HEK293 (cell line): ENCODE measurements at regions not wholly inside any gene's neighbourhood (a gene's known extent, or its start where the extent isn't known, plus 50 kb on each side); places are given as distances from the start of the nearest gene placed in this dataset.

Source experiments
- CTCF ChIA-PET: fragments of 350-600 bp; formaldehyde crosslinking; extraction: SDS; loops from one replicate; lab custom pipeline; 2021; ENCODE audit warnings: antibody characterized with exemption; lab: Yijun Ruan, JAX
- POLR2A ChIA-PET: fragments of 300-600 bp; formaldehyde crosslinking; extraction: SDS; loops from one replicate; lab custom pipeline; 2020; ENCODE audit warnings: antibody characterized with exemption, inconsistent platforms; lab: Yijun Ruan, JAX
- H3K27ac ChIP-seq: fragments of 200-500 bp; sonication (Bioruptor generic); 2 replicates; pipeline ENCODE4 v1.5.1; 2014; ENCODE audit warnings: low read depth, low read length, control low read depth, inconsistent platforms; ENCODE audit errors: extremely low read depth
- H3K36me3 ChIP-seq, 2 experiments: fragments of 200-500 bp in 1 of 2; sonication (Bioruptor generic) in 1 of 2; 1 replicate in 1 of 2; 2 replicates in 1 of 2; pipeline ENCODE4 v1.5.1; 2014 to 2017; ENCODE audit warnings: inconsistent platforms in 2 of 2, low read length in 2 of 2; ENCODE audit not compliant: control insufficient read depth in 2 of 2, insufficient read depth in 1 of 2
- H3K4me1 ChIP-seq: fragments of 200-500 bp; sonication (Bioruptor generic); 2 replicates; pipeline ENCODE4 v1.5.1; 2014; ENCODE audit warnings: mild to moderate bottlenecking, low read length, inconsistent platforms; ENCODE audit not compliant: control insufficient read depth, insufficient read depth
- H3K4me3 ChIP-seq: 2 replicates; pipeline ENCODE4 v1.5.1; 2011; ENCODE audit warnings: low read depth, mild to moderate bottlenecking, control low read depth, low read length, moderate library complexity
- H3K9me3 ChIP-seq: fragments of 200-500 bp; sonication (Bioruptor generic); 2 replicates; pipeline ENCODE4 v1.5.1; 2014; ENCODE audit warnings: low read depth, low read length, inconsistent platforms; ENCODE audit not compliant: control insufficient read depth, insufficient read depth
- EGR2 ChIP-seq: fragments of 450-650 bp; formaldehyde crosslinking; IDR thresholded peaks from 2 replicates; pipeline ENCODE4 v1.5.1; 2016; ENCODE audit warnings: low read depth, missing biosample characterization, missing genetic modification characterization
- SETDB1 ChIP-seq: IDR thresholded peaks from one replicate; pipeline ENCODE4 v1.6.1; 2017; ENCODE audit warnings: mild to moderate bottlenecking, low read length, moderate library complexity, mixed read lengths; ENCODE audit not compliant: insufficient read length
- SP2 ChIP-seq: fragments of 450-650 bp; formaldehyde crosslinking; IDR thresholded peaks from 2 replicates; pipeline ENCODE4 v1.5.1; 2016; ENCODE audit warnings: missing biosample characterization, missing genetic modification characterization
- ZBTB20 ChIP-seq: fragments of 450-650 bp; formaldehyde crosslinking; IDR thresholded peaks from 2 replicates; pipeline ENCODE4 v1.5.1; 2016; ENCODE audit warnings: missing biosample characterization, missing genetic modification characterization
- ZBTB21 ChIP-seq: fragments of 450-650 bp; formaldehyde crosslinking; IDR thresholded peaks from 2 replicates; pipeline ENCODE4 v1.5.1; 2017; ENCODE audit warnings: missing biosample characterization, missing genetic modification characterization
- ZNF112 ChIP-seq: fragments of 450-650 bp; formaldehyde crosslinking; IDR thresholded peaks from 2 replicates; pipeline ENCODE4 v1.5.0; 2017; ENCODE audit warnings: missing biosample characterization, missing genetic modification characterization
- ZNF311 ChIP-seq: fragments of 450-650 bp; formaldehyde crosslinking; IDR thresholded peaks from 2 replicates; pipeline ENCODE4 v1.5.1; 2017; ENCODE audit warnings: missing biosample characterization, missing genetic modification characterization, borderline replicate concordance
- ZNF341 ChIP-seq: fragments of 450-650 bp; formaldehyde crosslinking; IDR thresholded peaks from 2 replicates; pipeline ENCODE4; 2016; ENCODE audit warnings: low read depth, missing biosample characterization, missing genetic modification characterization
- ZNF366 ChIP-seq: fragments of 450-650 bp; formaldehyde crosslinking; conservative IDR thresholded peaks from 2 replicates; pipeline ENCODE4 v1.5.1; 2016; ENCODE audit warnings: missing biosample characterization, missing genetic modification characterization
- ZNF558 ChIP-seq: fragments of 450-650 bp; formaldehyde crosslinking; IDR thresholded peaks from 2 replicates; pipeline ENCODE4 v1.5.1; 2016; ENCODE audit warnings: missing biosample characterization, missing genetic modification characterization
- ZNF571 ChIP-seq: fragments of 450-650 bp; formaldehyde crosslinking; IDR thresholded peaks from 2 replicates; pipeline ENCODE4 v1.5.0; 2017; ENCODE audit warnings: missing biosample characterization, missing genetic modification characterization
- ZNF596 ChIP-seq: fragments of 450-650 bp; IDR thresholded peaks from 2 replicates; pipeline ENCODE4 v1.5.0; 2018; ENCODE audit warnings: missing biosample characterization, mild to moderate bottlenecking, missing genetic modification characterization, moderate library complexity
- ZNF658 ChIP-seq: fragments of 450-650 bp; formaldehyde crosslinking; IDR thresholded peaks from 2 replicates; pipeline ENCODE4; 2016; ENCODE audit warnings: missing biosample characterization, missing genetic modification characterization
- ZNF677 ChIP-seq: fragments of 450-650 bp; IDR thresholded peaks from 2 replicates; pipeline ENCODE4 v1.5.0; 2018; ENCODE audit warnings: missing biosample characterization, mild to moderate bottlenecking, missing genetic modification characterization, moderate library complexity
- ZNF830 ChIP-seq: fragments of 450-650 bp; IDR thresholded peaks from 2 replicates; pipeline ENCODE4 v1.5.0; 2018; ENCODE audit warnings: missing biosample characterization, missing genetic modification characterization, low read depth, mild to moderate bottlenecking, moderate library complexity
- TF ChIP-seq, protein P1 (sequence below): fragments of 450-650 bp; formaldehyde crosslinking; IDR thresholded peaks from 2 replicates; pipeline ENCODE4 v1.5.1; 2016; ENCODE audit warnings: missing biosample characterization, missing genetic modification characterization
- TF ChIP-seq, protein P2 (sequence below): fragments of 450-650 bp; formaldehyde crosslinking; optimal IDR thresholded peaks from 2 replicates; pipeline ENCODE3; 2016; ENCODE audit warnings: missing biosample characterization, mild to moderate bottlenecking, missing genetic modification characterization
- TF ChIP-seq, protein P3 (sequence below): fragments of 450-650 bp; formaldehyde crosslinking; IDR thresholded peaks from 2 replicates; pipeline ENCODE4 v1.5.1; 2016; ENCODE audit warnings: missing biosample characterization, missing genetic modification characterization
- TF ChIP-seq, protein P4 (sequence below): fragments of 450-650 bp; formaldehyde crosslinking; IDR thresholded peaks from 2 replicates; pipeline ENCODE4 v1.5.1; 2016; ENCODE audit warnings: missing biosample characterization, missing genetic modification characterization, borderline replicate concordance
- TF ChIP-seq, protein P5 (sequence below): fragments of 450-650 bp; formaldehyde crosslinking; IDR thresholded peaks from 2 replicates; pipeline ENCODE4 v1.5.1; 2016; ENCODE audit warnings: missing biosample characterization, missing genetic modification characterization
- TF ChIP-seq, protein P6 (sequence below): fragments of 450-650 bp; formaldehyde crosslinking; IDR thresholded peaks from 2 replicates; pipeline ENCODE4 v1.5.1; 2017; ENCODE audit warnings: missing biosample characterization, mild to moderate bottlenecking, missing genetic modification characterization, moderate library complexity

DNA sequence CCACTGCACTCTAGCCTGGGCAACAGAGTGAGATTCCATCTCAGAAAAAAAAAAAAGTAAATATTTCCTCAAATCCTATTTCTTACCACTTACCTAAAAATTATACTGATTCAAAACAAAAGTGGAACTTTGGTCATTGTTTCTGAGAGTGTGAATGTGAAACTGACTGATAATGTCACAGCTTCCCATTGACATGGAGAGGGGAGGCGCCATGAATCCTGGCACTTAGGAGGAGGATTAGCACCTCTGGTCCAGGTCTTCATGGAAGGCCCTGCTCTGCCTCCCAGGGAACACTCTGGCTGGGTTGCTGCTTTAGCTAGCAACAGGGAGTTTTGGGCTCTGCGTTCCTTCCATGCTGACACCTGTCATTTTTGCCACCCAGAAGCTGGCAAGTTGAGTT lies 154.3 kb upstream of the SALL1 start (continued):
- TF ChIP-seq, protein P1, sequence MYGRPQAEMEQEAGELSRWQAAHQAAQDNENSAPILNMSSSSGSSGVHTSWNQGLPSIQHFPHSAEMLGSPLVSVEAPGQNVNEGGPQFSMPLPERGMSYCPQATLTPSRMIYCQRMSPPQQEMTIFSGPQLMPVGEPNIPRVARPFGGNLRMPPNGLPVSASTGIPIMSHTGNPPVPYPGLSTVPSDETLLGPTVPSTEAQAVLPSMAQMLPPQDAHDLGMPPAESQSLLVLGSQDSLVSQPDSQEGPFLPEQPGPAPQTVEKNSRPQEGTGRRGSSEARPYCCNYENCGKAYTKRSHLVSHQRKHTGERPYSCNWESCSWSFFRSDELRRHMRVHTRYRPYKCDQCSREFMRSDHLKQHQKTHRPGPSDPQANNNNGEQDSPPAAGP (tag by site-specific recombination): no peak
- no peak for TF ChIP-seq SETDB1
- TF ChIP-seq ZNF571 (tag by site-specific recombination): no peak
- TF ChIP-seq, protein P2, sequence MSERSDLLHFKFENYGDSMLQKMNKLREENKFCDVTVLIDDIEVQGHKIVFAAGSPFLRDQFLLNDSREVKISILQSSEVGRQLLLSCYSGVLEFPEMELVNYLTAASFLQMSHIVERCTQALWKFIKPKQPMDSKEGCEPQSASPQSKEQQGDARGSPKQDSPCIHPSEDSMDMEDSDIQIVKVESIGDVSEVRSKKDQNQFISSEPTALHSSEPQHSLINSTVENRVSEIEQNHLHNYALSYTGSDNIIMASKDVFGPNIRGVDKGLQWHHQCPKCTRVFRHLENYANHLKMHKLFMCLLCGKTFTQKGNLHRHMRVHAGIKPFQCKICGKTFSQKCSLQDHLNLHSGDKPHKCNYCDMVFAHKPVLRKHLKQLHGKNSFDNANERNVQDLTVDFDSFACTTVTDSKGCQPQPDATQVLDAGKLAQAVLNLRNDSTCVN (tag by site-specific recombination): no peak
- no peak for TF ChIP-seq ZNF366 (tag by site-specific recombination)

DNA sequence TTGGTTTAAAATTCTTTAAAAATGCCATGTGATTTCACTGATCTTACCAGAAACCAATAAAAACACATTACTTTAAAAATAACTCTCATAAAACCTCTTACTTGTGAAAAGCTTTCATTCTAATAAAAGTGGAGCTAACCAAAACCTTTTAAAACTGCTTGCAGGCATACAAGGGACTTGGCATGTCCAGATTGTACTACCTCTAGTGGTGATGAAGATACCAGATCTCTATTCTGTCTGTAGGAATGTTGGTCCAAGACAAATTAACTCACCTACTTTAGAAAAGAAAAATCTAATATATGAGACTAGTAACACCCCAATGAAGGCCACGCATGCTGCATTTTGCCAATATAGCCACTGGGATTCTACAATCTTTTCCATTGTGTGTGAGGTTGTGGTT lies 151.0 kb upstream of the SALL1 start:
- TF ChIP-seq ZNF677 (tag by site-specific recombination) (no peak), SP2 (tag by site-specific recombination) (no peak), ZNF658 (no peak), ZNF311 (tag by site-specific recombination) (no peak), ZNF830 (tag by site-specific recombination) (no peak), ZNF596 (tag by site-specific recombination) (no peak)
- Histone ChIP-seq H3K36me3 (no peaks in the 10 kb centered on the region), H3K9me3 (no peaks in the 10 kb centered on the region), H3K4me3 (no peak overlapping the region), H3K4me1 (no peaks in the 10 kb centered on the region), H3K27ac (no peak overlapping the region)
- ChIA-PET CTCF (interaction anchor here (0.6 kb wide), 1 partner anchor 10 kb away, joined by 4 read pairs; no protein-coding TSS in a partner anchor), POLR2A (no interaction called here)

DNA sequence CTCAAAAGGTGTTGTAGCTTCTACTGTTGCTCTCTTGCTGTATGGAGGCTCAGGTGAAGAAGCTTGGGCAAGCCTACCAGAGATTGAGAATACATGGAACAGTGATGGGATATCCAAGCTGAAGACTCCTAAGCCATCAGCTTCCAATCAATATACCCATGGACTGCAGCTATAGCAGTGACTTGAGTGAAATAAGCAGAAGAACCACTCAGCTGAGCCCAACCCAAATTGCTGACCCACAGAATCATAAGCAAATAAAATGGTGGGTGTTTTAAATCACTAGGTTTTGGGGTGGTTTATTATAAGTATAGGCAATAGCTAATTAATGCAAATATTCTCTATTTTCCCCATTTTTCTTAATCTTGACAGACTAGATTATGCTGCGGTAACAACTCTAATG lies 147.7 kb upstream of the SALL1 start:
- Histone ChIP-seq H3K4me1 (no peaks in the 10 kb centered on the region), H3K36me3 (no peaks in the 10 kb centered on the region), H3K4me3 (no peak overlapping the region), H3K27ac (no peak overlapping the region), H3K9me3 (no peaks in the 10 kb centered on the region)
- ChIA-PET CTCF (interaction anchor here (0.7 kb wide), 1 partner anchor 119 kb away, joined by 3 read pairs; no protein-coding TSS in a partner anchor), POLR2A (no interaction called here)
- TF ChIP-seq EGR2 (tag by site-specific recombination): no peak
- TF ChIP-seq, protein P3, sequence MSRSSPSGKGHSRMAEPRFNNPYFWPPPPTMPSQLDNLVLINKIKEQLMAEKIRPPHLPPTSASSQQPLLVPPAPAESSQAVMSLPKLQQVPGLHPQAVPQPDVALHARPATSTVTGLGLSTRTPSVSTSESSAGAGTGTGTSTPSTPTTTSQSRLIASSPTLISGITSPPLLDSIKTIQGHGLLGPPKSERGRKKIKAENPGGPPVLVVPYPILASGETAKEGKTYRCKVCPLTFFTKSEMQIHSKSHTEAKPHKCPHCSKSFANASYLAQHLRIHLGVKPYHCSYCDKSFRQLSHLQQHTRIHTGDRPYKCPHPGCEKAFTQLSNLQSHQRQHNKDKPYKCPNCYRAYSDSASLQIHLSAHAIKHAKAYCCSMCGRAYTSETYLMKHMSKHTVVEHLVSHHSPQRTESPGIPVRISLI: no peak
- TF ChIP-seq ZNF112 (tag by site-specific recombination): no peak
- TF ChIP-seq, protein P4, sequence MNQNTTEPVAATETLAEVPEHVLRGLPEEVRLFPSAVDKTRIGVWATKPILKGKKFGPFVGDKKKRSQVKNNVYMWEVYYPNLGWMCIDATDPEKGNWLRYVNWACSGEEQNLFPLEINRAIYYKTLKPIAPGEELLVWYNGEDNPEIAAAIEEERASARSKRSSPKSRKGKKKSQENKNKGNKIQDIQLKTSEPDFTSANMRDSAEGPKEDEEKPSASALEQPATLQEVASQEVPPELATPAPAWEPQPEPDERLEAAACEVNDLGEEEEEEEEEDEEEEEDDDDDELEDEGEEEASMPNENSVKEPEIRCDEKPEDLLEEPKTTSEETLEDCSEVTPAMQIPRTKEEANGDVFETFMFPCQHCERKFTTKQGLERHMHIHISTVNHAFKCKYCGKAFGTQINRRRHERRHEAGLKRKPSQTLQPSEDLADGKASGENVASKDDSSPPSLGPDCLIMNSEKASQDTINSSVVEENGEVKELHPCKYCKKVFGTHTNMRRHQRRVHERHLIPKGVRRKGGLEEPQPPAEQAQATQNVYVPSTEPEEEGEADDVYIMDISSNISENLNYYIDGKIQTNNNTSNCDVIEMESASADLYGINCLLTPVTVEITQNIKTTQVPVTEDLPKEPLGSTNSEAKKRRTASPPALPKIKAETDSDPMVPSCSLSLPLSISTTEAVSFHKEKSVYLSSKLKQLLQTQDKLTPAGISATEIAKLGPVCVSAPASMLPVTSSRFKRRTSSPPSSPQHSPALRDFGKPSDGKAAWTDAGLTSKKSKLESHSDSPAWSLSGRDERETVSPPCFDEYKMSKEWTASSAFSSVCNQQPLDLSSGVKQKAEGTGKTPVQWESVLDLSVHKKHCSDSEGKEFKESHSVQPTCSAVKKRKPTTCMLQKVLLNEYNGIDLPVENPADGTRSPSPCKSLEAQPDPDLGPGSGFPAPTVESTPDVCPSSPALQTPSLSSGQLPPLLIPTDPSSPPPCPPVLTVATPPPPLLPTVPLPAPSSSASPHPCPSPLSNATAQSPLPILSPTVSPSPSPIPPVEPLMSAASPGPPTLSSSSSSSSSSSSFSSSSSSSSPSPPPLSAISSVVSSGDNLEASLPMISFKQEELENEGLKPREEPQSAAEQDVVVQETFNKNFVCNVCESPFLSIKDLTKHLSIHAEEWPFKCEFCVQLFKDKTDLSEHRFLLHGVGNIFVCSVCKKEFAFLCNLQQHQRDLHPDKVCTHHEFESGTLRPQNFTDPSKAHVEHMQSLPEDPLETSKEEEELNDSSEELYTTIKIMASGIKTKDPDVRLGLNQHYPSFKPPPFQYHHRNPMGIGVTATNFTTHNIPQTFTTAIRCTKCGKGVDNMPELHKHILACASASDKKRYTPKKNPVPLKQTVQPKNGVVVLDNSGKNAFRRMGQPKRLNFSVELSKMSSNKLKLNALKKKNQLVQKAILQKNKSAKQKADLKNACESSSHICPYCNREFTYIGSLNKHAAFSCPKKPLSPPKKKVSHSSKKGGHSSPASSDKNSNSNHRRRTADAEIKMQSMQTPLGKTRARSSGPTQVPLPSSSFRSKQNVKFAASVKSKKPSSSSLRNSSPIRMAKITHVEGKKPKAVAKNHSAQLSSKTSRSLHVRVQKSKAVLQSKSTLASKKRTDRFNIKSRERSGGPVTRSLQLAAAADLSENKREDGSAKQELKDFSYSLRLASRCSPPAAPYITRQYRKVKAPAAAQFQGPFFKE (tag by site-specific recombination): no peak
- TF ChIP-seq, protein P5, sequence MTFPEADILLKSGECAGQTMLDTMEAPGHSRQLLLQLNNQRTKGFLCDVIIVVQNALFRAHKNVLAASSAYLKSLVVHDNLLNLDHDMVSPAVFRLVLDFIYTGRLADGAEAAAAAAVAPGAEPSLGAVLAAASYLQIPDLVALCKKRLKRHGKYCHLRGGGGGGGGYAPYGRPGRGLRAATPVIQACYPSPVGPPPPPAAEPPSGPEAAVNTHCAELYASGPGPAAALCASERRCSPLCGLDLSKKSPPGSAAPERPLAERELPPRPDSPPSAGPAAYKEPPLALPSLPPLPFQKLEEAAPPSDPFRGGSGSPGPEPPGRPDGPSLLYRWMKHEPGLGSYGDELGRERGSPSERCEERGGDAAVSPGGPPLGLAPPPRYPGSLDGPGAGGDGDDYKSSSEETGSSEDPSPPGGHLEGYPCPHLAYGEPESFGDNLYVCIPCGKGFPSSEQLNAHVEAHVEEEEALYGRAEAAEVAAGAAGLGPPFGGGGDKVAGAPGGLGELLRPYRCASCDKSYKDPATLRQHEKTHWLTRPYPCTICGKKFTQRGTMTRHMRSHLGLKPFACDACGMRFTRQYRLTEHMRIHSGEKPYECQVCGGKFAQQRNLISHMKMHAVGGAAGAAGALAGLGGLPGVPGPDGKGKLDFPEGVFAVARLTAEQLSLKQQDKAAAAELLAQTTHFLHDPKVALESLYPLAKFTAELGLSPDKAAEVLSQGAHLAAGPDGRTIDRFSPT (tag by site-specific recombination): no peak
- TF ChIP-seq, protein P6, sequence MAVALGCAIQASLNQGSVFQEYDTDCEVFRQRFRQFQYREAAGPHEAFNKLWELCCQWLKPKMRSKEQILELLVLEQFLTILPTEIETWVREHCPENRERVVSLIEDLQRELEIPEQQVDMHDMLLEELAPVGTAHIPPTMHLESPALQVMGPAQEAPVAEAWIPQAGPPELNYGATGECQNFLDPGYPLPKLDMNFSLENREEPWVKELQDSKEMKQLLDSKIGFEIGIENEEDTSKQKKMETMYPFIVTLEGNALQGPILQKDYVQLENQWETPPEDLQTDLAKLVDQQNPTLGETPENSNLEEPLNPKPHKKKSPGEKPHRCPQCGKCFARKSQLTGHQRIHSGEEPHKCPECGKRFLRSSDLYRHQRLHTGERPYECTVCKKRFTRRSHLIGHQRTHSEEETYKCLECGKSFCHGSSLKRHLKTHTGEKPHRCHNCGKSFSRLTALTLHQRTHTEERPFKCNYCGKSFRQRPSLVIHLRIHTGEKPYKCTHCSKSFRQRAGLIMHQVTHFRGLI: no peak
- no peak for TF ChIP-seq ZBTB21 (tag by site-specific recombination)
- no peak for TF ChIP-seq ZBTB20 (tag by site-specific recombination)
- TF ChIP-seq ZNF558 (tag by site-specific recombination): no peak
- no peak for TF ChIP-seq ZNF830 (tag by site-specific recombination)
- TF ChIP-seq ZNF341 (tag by site-specific recombination): no peak
